OCI-LY1 (cell line): ENCODE measurements at regions not wholly inside any gene's neighbourhood (a gene's known extent, or its start where the extent isn't known, plus 50 kb on each side); places are given as distances from the start of the nearest gene placed in this dataset.
"Not testable (repeated sequence)": the region's sequence is repeated elsewhere in the genome, so short reads cannot be mapped to it uniquely, and the experiment has no call there.

Experiments used
- H2AFZ ChIP-seq: fragments of 200-600 bp; sonication (generic), shearing (Covaris generic); 2 replicates; pipeline ENCODE4 v1.6.0; 2014; ENCODE audit warnings: antibody characterized with exemption, mild to moderate bottlenecking, low read length
- H3F3A ChIP-seq: fragments of 200-600 bp; sonication (generic), shearing (Covaris generic); 2 replicates; pipeline ENCODE4 v1.6.0; 2014; ENCODE audit warnings: mild to moderate bottlenecking, antibody characterized with exemption, low read length, moderate library complexity; ENCODE audit not compliant: insufficient read depth
- H3K27ac ChIP-seq: fragments of 200-600 bp; sonication (generic); 2 replicates; pipeline ENCODE4 v1.5.1; 2014; ENCODE audit warnings: low read length, mixed run types, mild to moderate bottlenecking, low read depth; ENCODE audit not compliant: poor library complexity, severe bottlenecking
- H3K27me3 ChIP-seq: fragments of 200-600 bp; sonication (generic); 2 replicates; pipeline ENCODE4 v1.6.0; 2014; ENCODE audit warnings: antibody characterized with exemption, mild to moderate bottlenecking, low read length, moderate library complexity; ENCODE audit not compliant: insufficient read depth
- H3K36me3 ChIP-seq: fragments of 200-600 bp; sonication (generic); 2 replicates; pipeline ENCODE4 v1.6.1; 2014; ENCODE audit warnings: mild to moderate bottlenecking, antibody characterized with exemption, low read length, moderate library complexity, mixed read lengths; ENCODE audit not compliant: insufficient read depth
- H3K4me1 ChIP-seq: fragments of 200-600 bp; sonication (generic); 2 replicates; pipeline ENCODE4 v1.5.1; 2014; ENCODE audit warnings: mild to moderate bottlenecking, low read length, moderate library complexity; ENCODE audit not compliant: insufficient read depth, severe bottlenecking
- H3K4me2 ChIP-seq: fragments of 200-600 bp; sonication (generic), shearing (Covaris generic); 2 replicates; pipeline ENCODE4 v1.6.1; 2014; ENCODE audit warnings: low read length
- H3K4me3 ChIP-seq: fragments of 200-600 bp; sonication (generic); 2 replicates; pipeline ENCODE4 v1.5.1; 2014; ENCODE audit warnings: low read length, low read depth, mild to moderate bottlenecking, mixed read lengths; ENCODE audit not compliant: poor library complexity, severe bottlenecking
- H3K79me2 ChIP-seq: fragments of 200-600 bp; shearing (Covaris generic); 2 replicates; pipeline ENCODE4 v1.6.1; 2016; ENCODE audit warnings: mixed run types, low read length, mixed read lengths; ENCODE audit not compliant: insufficient read depth
- H3K9ac ChIP-seq: fragments of 200-600 bp; sonication (generic), shearing (Covaris generic); 2 replicates; pipeline ENCODE4 v1.6.1; 2014; ENCODE audit warnings: mild to moderate bottlenecking, low read length, mixed read lengths
- H3K9me2 ChIP-seq: fragments of 200-600 bp; sonication (generic), shearing (Covaris generic); 2 replicates; pipeline ENCODE4 v1.6.1; 2014; ENCODE audit warnings: low read depth, mild to moderate bottlenecking, low read length, mixed read lengths
- H3K9me3 ChIP-seq: fragments of 200-600 bp; shearing (Covaris generic); 2 replicates; pipeline ENCODE4 v1.6.1; 2014; ENCODE audit warnings: low read length, mixed read lengths
- H4K20me1 ChIP-seq: fragments of 200-600 bp; sonication (generic), shearing (Covaris generic); 2 replicates; pipeline ENCODE4 v1.6.0; 2016; ENCODE audit warnings: mild to moderate bottlenecking, low read length; ENCODE audit not compliant: insufficient read depth
- EZH2 ChIP-seq: fragments of 200-600 bp; sonication (generic), shearing (Covaris generic); IDR thresholded peaks from 2 replicates; pipeline ENCODE4 v1.8.0; 2017; ENCODE audit warnings: borderline replicate concordance, mixed run types, mild to moderate bottlenecking, antibody characterized with exemption, low read length, moderate library complexity, mixed read lengths
- TF ChIP-seq, protein P1 (sequence below): fragments of 200-600 bp; sonication (generic), shearing (Covaris generic); IDR thresholded peaks from 2 replicates; pipeline ENCODE4 v1.5.1; 2017; ENCODE audit warnings: mild to moderate bottlenecking, antibody characterized with exemption, low read length, moderate library complexity, mixed read lengths

DNA sequence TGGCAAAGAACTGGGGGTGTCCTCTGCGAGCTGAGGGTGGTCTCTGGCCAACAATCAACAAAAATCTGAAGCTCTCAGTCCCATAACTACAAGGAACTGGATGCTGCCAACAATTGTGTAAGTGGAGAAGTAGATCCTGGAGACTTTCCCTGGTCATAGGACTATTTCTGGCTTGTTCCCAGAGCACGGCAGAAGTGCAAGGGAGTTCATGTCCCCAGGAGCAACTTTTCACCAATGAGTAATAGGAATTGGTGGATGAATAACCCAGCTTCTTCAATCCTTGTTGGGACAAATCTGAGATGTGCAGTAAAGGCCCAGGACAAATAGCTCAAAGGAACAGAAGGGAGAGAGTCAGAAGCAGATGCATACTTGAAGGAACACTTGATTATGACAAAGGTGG, 95.5 kb downstream of the QRSL1 start:
- no peaks in the 10 kb centered on the region for H3K9me3 ChIP-seq
- H3F3A ChIP-seq, result no peaks in the 10 kb centered on the region
- no peaks in the 10 kb centered on the region for H3K27me3 ChIP-seq
- no peaks in the 10 kb centered on the region for H3K9me2 ChIP-seq
- no peaks in the 10 kb centered on the region for H4K20me1 ChIP-seq
- H3K4me3 ChIP-seq, result no peak overlapping the region
- no peak overlapping the region for H3K4me2 ChIP-seq
- H3K27ac ChIP-seq, result peak overlapping the region; percentile 73
- H3K79me2 ChIP-seq, result no peaks in the 10 kb centered on the region
- no peak overlapping the region for H2AFZ ChIP-seq
- peaks cover 33% of the 10 kb centered on the region for H3K4me1 ChIP-seq
- H3K36me3 ChIP-seq, result no peaks in the 10 kb centered on the region
- H3K9ac ChIP-seq, result no peak overlapping the region
- TF ChIP-seq, protein P1, sequence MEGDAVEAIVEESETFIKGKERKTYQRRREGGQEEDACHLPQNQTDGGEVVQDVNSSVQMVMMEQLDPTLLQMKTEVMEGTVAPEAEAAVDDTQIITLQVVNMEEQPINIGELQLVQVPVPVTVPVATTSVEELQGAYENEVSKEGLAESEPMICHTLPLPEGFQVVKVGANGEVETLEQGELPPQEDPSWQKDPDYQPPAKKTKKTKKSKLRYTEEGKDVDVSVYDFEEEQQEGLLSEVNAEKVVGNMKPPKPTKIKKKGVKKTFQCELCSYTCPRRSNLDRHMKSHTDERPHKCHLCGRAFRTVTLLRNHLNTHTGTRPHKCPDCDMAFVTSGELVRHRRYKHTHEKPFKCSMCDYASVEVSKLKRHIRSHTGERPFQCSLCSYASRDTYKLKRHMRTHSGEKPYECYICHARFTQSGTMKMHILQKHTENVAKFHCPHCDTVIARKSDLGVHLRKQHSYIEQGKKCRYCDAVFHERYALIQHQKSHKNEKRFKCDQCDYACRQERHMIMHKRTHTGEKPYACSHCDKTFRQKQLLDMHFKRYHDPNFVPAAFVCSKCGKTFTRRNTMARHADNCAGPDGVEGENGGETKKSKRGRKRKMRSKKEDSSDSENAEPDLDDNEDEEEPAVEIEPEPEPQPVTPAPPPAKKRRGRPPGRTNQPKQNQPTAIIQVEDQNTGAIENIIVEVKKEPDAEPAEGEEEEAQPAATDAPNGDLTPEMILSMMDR, result no peak
- no peak for TF ChIP-seq EZH2

DNA sequence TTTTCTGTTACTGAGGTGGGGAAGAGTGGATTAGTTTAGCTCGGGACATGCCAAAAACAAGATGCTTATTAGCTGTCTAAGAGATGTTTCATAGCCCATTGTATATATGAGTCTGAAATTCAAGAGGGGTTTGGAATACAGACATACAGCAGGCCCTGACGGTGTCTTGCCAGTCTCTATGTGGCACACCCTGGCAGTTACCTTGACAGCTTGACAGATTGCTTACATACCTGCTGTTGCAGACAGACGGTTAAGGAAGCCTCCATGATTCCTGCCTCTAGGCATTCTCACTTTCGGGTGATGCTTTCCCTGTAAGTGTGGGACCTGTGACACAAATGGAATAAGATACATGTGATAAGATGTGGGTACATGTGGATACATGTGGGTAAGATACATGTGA, 95.0 kb downstream of the QRSL1 start:
- no peak for TF ChIP-seq EZH2
- TF ChIP-seq, protein P1, result no peak
- no peak overlapping the region for H3K4me3 ChIP-seq

DNA sequence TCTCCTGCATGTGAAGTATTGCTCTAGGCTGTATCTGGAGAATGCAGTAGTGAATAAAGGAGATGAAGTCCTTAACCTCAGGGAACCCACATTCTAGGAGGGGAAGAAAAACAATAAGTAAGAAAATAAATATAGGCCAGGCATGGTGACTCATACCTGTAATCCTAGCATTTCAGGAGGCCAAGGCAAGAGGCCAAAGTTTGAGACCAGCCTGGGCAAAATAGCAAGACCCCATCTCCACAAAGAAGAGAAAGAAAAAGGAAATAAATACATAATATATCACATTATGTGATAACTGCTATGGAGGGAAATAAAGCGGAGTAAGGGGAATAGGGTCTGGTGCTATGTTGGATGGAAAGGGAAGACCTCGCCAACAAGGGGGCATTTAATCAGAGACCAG, 94.0 kb downstream of the QRSL1 start:
- Histone ChIP-seq H3K4me1 (peaks cover 26% of the 10 kb centered on the region), H3K27ac (peak overlapping the region; percentile 73)
- H3K9ac ChIP-seq, H3K79me2 ChIP-seq, H3K36me3 ChIP-seq, H3K9me3 ChIP-seq, H4K20me1 ChIP-seq, H3K4me2 ChIP-seq, H3K27me3 ChIP-seq, H3K9me2 ChIP-seq, H3F3A ChIP-seq, H2AFZ ChIP-seq, H3K4me3 ChIP-seq: not testable (repeated sequence)

More for the DNA sequence above, 95.0 kb downstream of the QRSL1 start:
- no peaks in the 10 kb centered on the region for H3K79me2 ChIP-seq
- no peak overlapping the region for H3K4me2 ChIP-seq
- peak overlapping the region; percentile 73 for H3K27ac ChIP-seq
- H4K20me1 ChIP-seq, result no peaks in the 10 kb centered on the region
- H3K36me3 ChIP-seq, result no peaks in the 10 kb centered on the region
- H3K9me2 ChIP-seq, result no peaks in the 10 kb centered on the region
- no peaks in the 10 kb centered on the region for H3F3A ChIP-seq
- no peaks in the 10 kb centered on the region for H3K9me3 ChIP-seq
- no peaks in the 10 kb centered on the region for H3K27me3 ChIP-seq
- H3K4me1 ChIP-seq, result peaks cover 28% of the 10 kb centered on the region
- no peak overlapping the region for H2AFZ ChIP-seq
- no peak overlapping the region for H3K9ac ChIP-seq

DNA sequence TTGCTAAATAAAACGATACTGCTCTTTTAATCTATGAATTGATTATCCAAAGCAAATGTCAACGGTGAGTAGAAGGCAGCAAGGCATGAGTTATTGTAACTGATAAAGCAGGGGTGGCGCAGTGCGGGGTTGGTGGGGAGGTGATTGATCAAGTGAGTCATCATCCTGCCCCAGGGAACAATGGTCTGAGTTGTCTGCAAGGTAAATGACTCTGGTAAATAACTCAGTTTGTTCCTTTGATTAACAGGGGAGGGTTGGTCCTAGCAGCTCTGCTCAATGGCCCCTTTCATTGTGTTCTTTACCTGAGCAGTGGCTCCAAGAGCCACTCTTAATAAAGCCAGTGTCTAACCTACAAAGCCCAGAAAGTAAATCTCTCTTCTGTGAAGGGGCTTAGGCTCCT, 91.8 kb downstream of the QRSL1 start:
- peaks cover 29% of the 10 kb centered on the region for H3K4me1 ChIP-seq
- not testable (repeated sequence) for H3K9me2 ChIP-seq, H3K9ac ChIP-seq, H3F3A ChIP-seq, H3K36me3 ChIP-seq, H4K20me1 ChIP-seq, H3K79me2 ChIP-seq, H3K9me3 ChIP-seq, H3K4me2 ChIP-seq, H3K4me3 ChIP-seq, H3K27ac ChIP-seq, H2AFZ ChIP-seq, H3K27me3 ChIP-seq
